Heart left ventricle (tissue), 13 donors: ENCODE measurements at regions not wholly inside any gene's neighbourhood (a gene's known extent, or its start where the extent isn't known, plus 50 kb on each side); places are given as distances from the start of the nearest gene placed in this dataset.

Experiments used
- CTCF ChIP-seq, 12 donors: fragments of 200-600 bp; sonication (generic) in 4 of 12; IDR thresholded peaks; one replicate each; pipeline versions ENCODE4 v1.5.0 to v1.8.0; 2018 to 2022; ENCODE audit warnings: antibody characterized with exemption in 12 of 12, mild to moderate bottlenecking in 5 of 12
- POLR2A ChIP-seq, 2 donors: fragments of 450-650 bp; IDR thresholded peaks; one replicate each; pipeline ENCODE4 v1.6.1; 2017; ENCODE audit warnings: antibody characterized with exemption in 2 of 2, mild to moderate bottlenecking in 2 of 2, moderate library complexity in 2 of 2
- donor health status: ischemic (EF 13 %, LVEDD 7.1; RV severe dilation, severe dysfunction).
- donor health status: DM: no; HTN: yes; CAD: no.
- donor health status: DM: no; HTN: no; CAD: no.
- donor health status: ischemic (EF 25% LVEDD 6.9; RV normal size, moderate dysfunction).
- donor health status: ischemic (EF 25% LVEDD 5.7; RV mildly dilated, moderate dysfunction).
- donor health status: ischemic (EF 35%, LVEDD 5.7; RV mildly dilated, moderate dysfunction).
- donor health status: nonischemic (EF 11% LVEDD 7.7; RV severe dilation, severe dysfunction).
- donor health status: DM: yes; HTN: yes; CAD: no.
- donor health status: PGD.
- donor health status: ischemic (EF 29% LVEDD 5.4; RV normal size, mild dysfunction).
- donor health status: nonischemic (EF 23%, LVEDD 6.1; RV moderate dilation, normal function).

GRCh38 chr6:79426625-79427278 is 110.5 kb downstream of the LCA5 start:
- TF ChIP-seq POLR2A (IDR thresholded peaks at IDR 0.05) (no peak), CTCF (IDR thresholded peaks at IDR 0.05) (no peak)
